Mucosa of stomach (tissue), 1 donor: ENCODE measurements at regions not wholly inside any gene's neighbourhood (a gene's known extent, or its start where the extent isn't known, plus 50 kb on each side); places are given as distances from the start of the nearest gene placed in this dataset.

Source experiments
- H3K27me3 ChIP-seq: one replicate; pipeline ENCODE4 v1.7.0; 2013; ENCODE audit warnings: mild to moderate bottlenecking, low read length; ENCODE audit not compliant: control insufficient read depth, insufficient read depth
- H3K36me3 ChIP-seq: one replicate; pipeline ENCODE4 v1.7.0; 2013; ENCODE audit warnings: low read length; ENCODE audit not compliant: control insufficient read depth, insufficient read depth
- H3K4me1 ChIP-seq: one replicate; pipeline ENCODE4 v1.7.0; 2013; ENCODE audit warnings: mild to moderate bottlenecking, low read length; ENCODE audit not compliant: control insufficient read depth, insufficient read depth
- H3K4me3 ChIP-seq: one replicate; pipeline ENCODE4 v1.7.0; 2013; ENCODE audit warnings: low read length
- H3K9ac ChIP-seq: one replicate; pipeline ENCODE4 v1.7.0; 2013; ENCODE audit warnings: mild to moderate bottlenecking, low read length, moderate library complexity
- H3K9me3 ChIP-seq: one replicate; pipeline ENCODE4 v1.7.0; 2013; ENCODE audit warnings: mild to moderate bottlenecking, low read length, moderate library complexity; ENCODE audit not compliant: control insufficient read depth
- donor health status: Pancreatic carcinoma.

GRCh38 chr3:81024560-81024959 is 736.9 kb downstream of the GBE1 start:
- H3K4me3 ChIP-seq, result no peak overlapping the region
- no peaks in the 10 kb centered on the region for H3K36me3 ChIP-seq
- H3K4me1 ChIP-seq, result no peaks in the 10 kb centered on the region
- no peaks in the 10 kb centered on the region for H3K9me3 ChIP-seq
- H3K9ac ChIP-seq, result no peak overlapping the region
- H3K27me3 ChIP-seq, result no peaks in the 10 kb centered on the region

- H3K9me3 ChIP-seq, result no peaks in the 10 kb centered on the region
- H3K36me3 ChIP-seq, result no peaks in the 10 kb centered on the region
- H3K27me3 ChIP-seq, result no peaks in the 10 kb centered on the region
- no peak overlapping the region for H3K4me3 ChIP-seq
- H3K4me1 ChIP-seq, result no peaks in the 10 kb centered on the region
- H3K9ac ChIP-seq, result no peak overlapping the region
These were observed 739.1 kb downstream of the GBE1 start for GRCh38 chr3:81022339-81022738.

GRCh38 chr3:81013360-81013759 is 748.1 kb downstream of the GBE1 start:
- H3K36me3 ChIP-seq, result no peaks in the 10 kb centered on the region
- no peaks in the 10 kb centered on the region for H3K9me3 ChIP-seq

GRCh38 chr3:81005992-81006391 is 755.5 kb downstream of the GBE1 start:
- H3K27me3 ChIP-seq, result no peaks in the 10 kb centered on the region
- H3K9ac ChIP-seq, result no peak overlapping the region
- H3K4me1 ChIP-seq, result no peaks in the 10 kb centered on the region
- no peaks in the 10 kb centered on the region for H3K36me3 ChIP-seq
- H3K4me3 ChIP-seq, result no peak overlapping the region
- H3K9me3 ChIP-seq, result no peaks in the 10 kb centered on the region

More at GRCh38 chr3:81013360-81013759, 748.1 kb downstream of the GBE1 start:
- Histone ChIP-seq H3K4me3 (no peak overlapping the region), H3K4me1 (no peaks in the 10 kb centered on the region), H3K9ac (no peak overlapping the region), H3K27me3 (no peaks in the 10 kb centered on the region)

- no peak overlapping the region for H3K4me3 ChIP-seq
- H3K4me1 ChIP-seq, result no peaks in the 10 kb centered on the region
- no peaks in the 10 kb centered on the region for H3K27me3 ChIP-seq
- no peak overlapping the region for H3K9ac ChIP-seq
- no peaks in the 10 kb centered on the region for H3K9me3 ChIP-seq
- H3K36me3 ChIP-seq, result no peaks in the 10 kb centered on the region
These were observed 757.6 kb downstream of the GBE1 start for GRCh38 chr3:81003817-81004216.

GRCh38 chr3:81003008-81003645 is 758.3 kb downstream of the GBE1 start:
- H3K36me3 ChIP-seq, result no peaks in the 10 kb centered on the region
- no peaks in the 10 kb centered on the region for H3K9me3 ChIP-seq
- H3K9ac ChIP-seq, result no peak overlapping the region
- no peak overlapping the region for H3K4me3 ChIP-seq
- H3K4me1 ChIP-seq, result no peaks in the 10 kb centered on the region
- H3K27me3 ChIP-seq, result no peaks in the 10 kb centered on the region

- Histone ChIP-seq H3K9me3 (no peaks in the 10 kb centered on the region), H3K4me3 (no peak overlapping the region), H3K27me3 (no peaks in the 10 kb centered on the region), H3K4me1 (peaks cover 2% of the 10 kb centered on the region), H3K9ac (no peak overlapping the region), H3K36me3 (no peaks in the 10 kb centered on the region)
These were observed 762.0 kb downstream of the GBE1 start for GRCh38 chr3:80999481-80999880.

GRCh38 chr3:80998022-80998421 is 763.4 kb downstream of the GBE1 start:
- no peaks in the 10 kb centered on the region for H3K27me3 ChIP-seq

GRCh38 chr3:80997622-80998021 is 763.8 kb downstream of the GBE1 start:
- Histone ChIP-seq H3K9me3 (no peaks in the 10 kb centered on the region), H3K4me1 (peaks cover 10% of the 10 kb centered on the region), H3K27me3 (no peaks in the 10 kb centered on the region), H3K36me3 (no peaks in the 10 kb centered on the region), H3K4me3 (no peak overlapping the region), H3K9ac (no peak overlapping the region)

More at GRCh38 chr3:80998022-80998421, 763.4 kb downstream of the GBE1 start:
- peaks cover 6% of the 10 kb centered on the region for H3K4me1 ChIP-seq
- H3K9ac ChIP-seq, result no peak overlapping the region
- no peak overlapping the region for H3K4me3 ChIP-seq
- H3K36me3 ChIP-seq, result no peaks in the 10 kb centered on the region
- H3K9me3 ChIP-seq, result no peaks in the 10 kb centered on the region

- Histone ChIP-seq H3K36me3 (no peaks in the 10 kb centered on the region), H3K4me1 (peaks cover 10% of the 10 kb centered on the region), H3K9ac (no peak overlapping the region), H3K4me3 (no peak overlapping the region), H3K9me3 (no peaks in the 10 kb centered on the region), H3K27me3 (no peaks in the 10 kb centered on the region)
These were observed 766.7 kb downstream of the GBE1 start for GRCh38 chr3:80994767-80995166.

- Histone ChIP-seq H3K36me3 (no peaks in the 10 kb centered on the region), H3K27me3 (no peaks in the 10 kb centered on the region), H3K9me3 (no peaks in the 10 kb centered on the region), H3K4me3 (no peak overlapping the region), H3K4me1 (peaks cover 10% of the 10 kb centered on the region), H3K9ac (no peak overlapping the region)
These were observed 767.3 kb downstream of the GBE1 start for GRCh38 chr3:80994085-80994665.

GRCh38 chr3:80993241-80993945 is 768.1 kb downstream of the GBE1 start:
- Histone ChIP-seq H3K4me1 (peaks cover 10% of the 10 kb centered on the region), H3K36me3 (no peaks in the 10 kb centered on the region), H3K27me3 (no peaks in the 10 kb centered on the region), H3K9me3 (no peaks in the 10 kb centered on the region), H3K9ac (no peak overlapping the region), H3K4me3 (no peak overlapping the region)
